ENCODE measurements at regions not wholly inside any gene's neighbourhood (a gene's known extent, or its start where the extent isn't known, plus 50 kb on each side); places are given as distances from the start of the nearest gene placed in this dataset.

- no peaks in the 10 kb centered on the region for H3K4me1 ChIP-seq
- WGBS, 2 donors = 44 to 69% methylated on average over 3 of the region's 3 CpGs
Measured at GRCh38 chr18:73690222-73690621, 457.4 kb downstream of the FBXO15 start.

GRCh38 chr18:73688851-73689711 is 458.6 kb downstream of the FBXO15 start:
- WGBS, 2 donors = 56 to 61% methylated on average over 9 of the region's 9 CpGs
- DNase-seq = no peak
- no peak overlapping the region for H3K4me3 ChIP-seq
- no peaks in the 10 kb centered on the region for H3K4me1 ChIP-seq
- H3K9me3 ChIP-seq = no peaks in the 10 kb centered on the region
- TF ChIP-seq EP300 (IDR thresholded peaks at IDR 0.05) (no peak), CTCF (IDR thresholded peaks at IDR 0.05) (no peak), POLR2A (IDR thresholded peaks at IDR 0.05) (no peak), POLR2AphosphoS5 (IDR thresholded peaks at IDR 0.05) (no peak)
- intact Hi-C loops (cut with DNase I) = no loop called here
- no peak overlapping the region for H3K27ac ChIP-seq
- no peaks in the 10 kb centered on the region for H3K36me3 ChIP-seq
- no peaks in the 10 kb centered on the region for H3K27me3 ChIP-seq

More at GRCh38 chr18:73690222-73690621, 457.4 kb downstream of the FBXO15 start:
- Histone ChIP-seq H3K4me3 (no peak overlapping the region), H3K9me3 (no peaks in the 10 kb centered on the region), H3K27me3 (no peaks in the 10 kb centered on the region), H3K36me3 (no peaks in the 10 kb centered on the region), H3K27ac (no peak overlapping the region)
- intact Hi-C loops (cut with DNase I) = no loop called here
- no peak for TF ChIP-seq EP300 (IDR thresholded peaks at IDR 0.05)
- no peak for TF ChIP-seq CTCF (IDR thresholded peaks at IDR 0.05)
- TF ChIP-seq POLR2A (IDR thresholded peaks at IDR 0.05) = no peak
- TF ChIP-seq POLR2AphosphoS5 (IDR thresholded peaks at IDR 0.05) = no peak
- no peak for DNase-seq

GRCh38 chr18:73688161-73688560 is 459.5 kb downstream of the FBXO15 start:
- Histone ChIP-seq H3K36me3 (no peaks in the 10 kb centered on the region), H3K9me3 (no peaks in the 10 kb centered on the region), H3K27ac (no peak overlapping the region), H3K4me1 (no peaks in the 10 kb centered on the region), H3K27me3 (no peaks in the 10 kb centered on the region), H3K4me3 (no peak overlapping the region)
- DNase-seq = no peak
- 90% methylated on average over 4 of the region's 4 CpGs for WGBS, 2 donors
- intact Hi-C loops (cut with DNase I) = no loop called here
- TF ChIP-seq EP300 (IDR thresholded peaks at IDR 0.05) (no peak), POLR2AphosphoS5 (IDR thresholded peaks at IDR 0.05) (no peak), POLR2A (IDR thresholded peaks at IDR 0.05) (no peak), CTCF (IDR thresholded peaks at IDR 0.05) (no peak)

- DNase-seq = no peak
- H3K9me3 ChIP-seq = no peaks in the 10 kb centered on the region
- TF ChIP-seq EP300 (IDR thresholded peaks at IDR 0.05) (no peak), CTCF (IDR thresholded peaks at IDR 0.05) (no peak), POLR2AphosphoS5 (IDR thresholded peaks at IDR 0.05) (no peak), POLR2A (IDR thresholded peaks at IDR 0.05) (no peak)
- H3K4me1 ChIP-seq = no peaks in the 10 kb centered on the region
- H3K27ac ChIP-seq = no peak overlapping the region
- H3K36me3 ChIP-seq = no peaks in the 10 kb centered on the region
- H3K4me3 ChIP-seq = no peak overlapping the region
- H3K27me3 ChIP-seq = no peaks in the 10 kb centered on the region
- intact Hi-C loops (cut with DNase I) = no loop called here
Measured at GRCh38 chr18:73684647-73685046, 463.0 kb downstream of the FBXO15 start.
